ENCODE measurements at regions not wholly inside any gene's neighbourhood (a gene's known extent, or its start where the extent isn't known, plus 50 kb on each side); places are given as distances from the start of the nearest gene placed in this dataset.

GRCh38 chr9:108130905-108131304 lies 641.3 kb upstream of the KLF4 start:
- BruUV-seq (replicated peaks), result no TSS peak
- Histone ChIP-seq H3K36me3 (ENCODE audit: control insufficient read depth, insufficient read depth, low read length) (no peaks in the 10 kb centered on the region), H2BK5ac (ENCODE audit: low read depth, low read length, poor library complexity, severe bottlenecking) (no peak overlapping the region), H3K14ac (replicated peaks; ENCODE audit: low read depth, low read length) (no peak overlapping the region), H2BK15ac (ENCODE audit: low read depth, low read length) (no peak overlapping the region), H2BK120ac (ENCODE audit: low read depth, low read length) (no peak overlapping the region), H3K4ac (ENCODE audit: low read depth, low read length) (no peak overlapping the region), H3K56ac (ENCODE audit: extremely low read depth, insufficient read depth, low read length) (no peak overlapping the region), H2BK20ac (ENCODE audit: low read depth, low read length) (no peak overlapping the region), H3K9ac (ENCODE audit: low read depth, low read length) (no peak overlapping the region), H2AK5ac (ENCODE audit: low read depth, low read length) (no peak overlapping the region), H4K20me1 (ENCODE audit: insufficient read depth, low read length) (no peaks in the 10 kb centered on the region), H4K5ac (ENCODE audit: low read depth, low read length) (no peak overlapping the region), H3K18ac (ENCODE audit: low read depth, low read length) (no peak overlapping the region), H2AFZ (replicated peaks; ENCODE audit: low read length, poor library complexity) (no peak overlapping the region), H3K27ac (ENCODE audit: insufficient read depth, low read length) (no peak overlapping the region), H4K91ac (ENCODE audit: insufficient read depth, low read depth, low read length) (no peak overlapping the region), H3K4me1 (ENCODE audit: control insufficient read depth, insufficient read depth, low read length) (no peaks in the 10 kb centered on the region), H3K4me3 (ENCODE audit: insufficient read depth, low read depth, low read length) (no peak overlapping the region), H3K4me2 (ENCODE audit: low read depth, low read length) (no peak overlapping the region), H3K27me3 (ENCODE audit: control insufficient read depth, insufficient read depth, low read length) (no peaks in the 10 kb centered on the region), H3K79me1 (ENCODE audit: low read depth in 1 of 2, low read length in 2 of 2) (no peaks in the 10 kb centered on the region), H3K9me3 (ENCODE audit: control insufficient read depth, insufficient read depth, low read length) (no peaks in the 10 kb centered on the region), H3K23ac (ENCODE audit: low read depth, low read length) (no peak overlapping the region), H2AK9ac (replicated peaks; ENCODE audit: low read depth, low read length, poor library complexity) (no peak overlapping the region), H3K9me1 (ENCODE audit: insufficient read depth, low read length) (no peaks in the 10 kb centered on the region), H4K8ac (ENCODE audit: low read depth in 2 of 2, low read length in 2 of 2) (no peak overlapping the region)
- CTCF ChIA-PET, result no interaction called here
- no CpG with 5 or more reads among the region's 2 CpGs for WGBS, 2 experiments (ENCODE audit: extremely low coverage in 2 of 2, insufficient read length in 1 of 2)
- DNase-seq (no peak), ATAC-seq (ENCODE audit: low read depth) (no peak)
- in situ Hi-C loops (cut with MboI; ENCODE audit: low sequenced_read_pairs) (no loop called here), dilution Hi-C loops (cut with HindIII; ENCODE audit: low sequenced_read_pairs, unreplicated experiment) (no loop called here), intact Hi-C loops (cut with micrococcal nuclease) (no loop called here)
- POLR2A ChIA-PET (ENCODE audit: unreplicated experiment), result no interaction called here
- TF ChIP-seq MAZ (IDR thresholded peaks at IDR 0.05; ENCODE audit: borderline replicate concordance, low read depth, low read length) (no peak), BHLHE40 (IDR thresholded peaks at IDR 0.05; ENCODE audit: low read depth, low read length) (no peak), NFE2L2 (IDR thresholded peaks at IDR 0.05; ENCODE audit: low read depth, low read length) (no peak), MXI1 (IDR thresholded peaks at IDR 0.05; ENCODE audit: borderline replicate concordance, low read depth, low read length) (no peak), RCOR1 (IDR thresholded peaks at IDR 0.05; ENCODE audit: insufficient replicate concordance, low read length) (no peak), FOS (IDR thresholded peaks at IDR 0.05; ENCODE audit: low read depth, low read length) (no peak), CEBPB (IDR thresholded peaks at IDR 0.05; ENCODE audit: low read depth, low read length) (no peak)
